Activated CD4-positive, alpha-beta T cell treated with anti-CD3 and anti-CD28 coated beads, Interleukin-2, amount 50 U/mL, for 24 hours (primary cell): ENCODE measurements at regions not wholly inside any gene's neighbourhood (a gene's known extent, or its start where the extent isn't known, plus 50 kb on each side); places are given as distances from the start of the nearest gene placed in this dataset.

ENCODE experiments used
- DNase-seq, 2 donors: peaks; one replicate each; pipeline ENCODE4 v3.0.0-alpha.2; 2020; ENCODE audit warnings: low read depth in 1 of 2, low spot score in 1 of 2

DNA sequence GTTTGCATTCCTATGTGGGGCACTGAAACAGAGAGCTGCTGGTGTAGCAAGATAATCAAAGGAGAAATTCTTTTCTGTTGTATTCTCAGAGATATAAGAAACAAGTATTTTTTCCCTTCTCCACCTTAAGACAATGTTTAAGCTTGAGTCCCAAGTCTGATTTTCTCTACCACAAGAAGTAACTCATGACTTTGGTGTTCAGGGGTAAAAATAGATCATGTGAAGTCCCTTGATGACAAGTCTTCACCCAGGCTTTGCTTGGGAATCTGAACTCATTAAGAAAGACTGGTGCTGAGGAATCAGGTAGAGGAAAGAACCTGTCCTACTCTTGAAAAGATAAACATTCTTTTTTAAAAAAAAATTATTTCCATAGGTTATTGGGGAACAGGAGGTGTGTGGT lies 205.6 kb downstream of the ALDH8A1 start:
- no peak for DNase-seq

DNA sequence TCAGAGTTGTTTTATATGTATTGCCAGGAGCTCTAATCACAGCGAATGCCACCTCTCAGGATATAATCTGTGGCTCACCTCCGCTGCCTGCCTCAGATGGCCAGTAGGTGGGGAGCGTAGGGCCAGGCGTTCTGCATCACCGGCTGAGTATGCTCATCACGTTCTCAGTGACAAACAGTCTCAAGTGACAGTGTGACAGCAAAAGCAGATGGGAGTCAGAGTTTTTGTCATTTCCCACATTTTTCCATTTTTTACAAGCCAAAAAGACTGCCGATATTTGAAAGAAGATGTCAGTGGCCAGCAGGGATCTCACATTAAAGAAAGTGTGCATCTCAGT lies 208.7 kb downstream of the ALDH8A1 start:
- no peak for DNase-seq

DNA sequence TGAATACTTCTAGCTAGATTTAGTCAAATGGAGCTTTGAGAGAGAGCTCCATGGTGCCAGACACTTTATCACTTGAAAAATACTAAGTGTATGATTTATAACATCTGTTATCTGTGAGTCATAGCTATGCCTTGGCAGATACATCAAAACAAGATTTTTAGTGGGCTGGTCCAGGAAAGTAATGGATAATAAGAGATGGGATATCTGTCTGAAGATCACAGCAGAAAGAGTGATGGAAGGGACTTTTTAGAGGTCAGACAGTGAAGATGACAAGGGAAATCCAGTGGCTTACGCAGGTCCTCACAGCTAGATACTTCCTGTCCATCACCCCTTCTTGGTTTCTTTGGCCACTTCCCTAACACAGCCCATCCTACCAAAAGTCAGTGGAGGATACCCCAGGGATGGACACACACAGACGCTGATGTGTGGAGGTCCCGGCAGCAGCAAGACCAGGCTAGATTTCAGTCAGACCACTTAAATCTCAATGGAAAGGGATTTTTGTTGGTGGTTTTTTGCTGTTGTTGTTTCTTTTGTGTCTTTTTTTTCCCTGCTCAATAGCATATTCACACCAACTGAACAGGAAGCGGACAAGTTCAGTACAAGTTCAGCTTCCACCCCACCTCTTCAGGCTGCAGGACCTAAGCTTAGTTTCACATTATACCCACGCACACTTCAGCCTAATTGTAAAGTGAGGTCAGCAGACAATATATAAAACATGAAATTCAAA lies 209.3 kb downstream of the ALDH8A1 start:
- DNase-seq = no peak

DNA sequence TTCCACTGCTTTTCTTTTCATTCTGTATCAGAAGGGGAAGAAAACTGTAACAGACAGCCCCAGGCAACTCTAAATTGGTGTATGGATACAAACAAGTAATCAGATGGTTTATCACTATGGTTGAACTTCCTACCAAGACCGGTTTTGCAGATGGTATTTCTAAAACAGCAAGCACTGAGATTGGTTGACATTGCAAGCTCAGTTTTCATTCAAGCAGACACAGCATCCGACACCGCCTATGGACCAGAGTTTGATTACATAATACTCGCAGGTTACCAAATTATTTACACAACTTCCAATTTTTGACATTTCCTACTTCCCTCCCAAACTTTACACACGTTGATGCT lies 209.9 kb downstream of the ALDH8A1 start:
- no peak for DNase-seq

DNA sequence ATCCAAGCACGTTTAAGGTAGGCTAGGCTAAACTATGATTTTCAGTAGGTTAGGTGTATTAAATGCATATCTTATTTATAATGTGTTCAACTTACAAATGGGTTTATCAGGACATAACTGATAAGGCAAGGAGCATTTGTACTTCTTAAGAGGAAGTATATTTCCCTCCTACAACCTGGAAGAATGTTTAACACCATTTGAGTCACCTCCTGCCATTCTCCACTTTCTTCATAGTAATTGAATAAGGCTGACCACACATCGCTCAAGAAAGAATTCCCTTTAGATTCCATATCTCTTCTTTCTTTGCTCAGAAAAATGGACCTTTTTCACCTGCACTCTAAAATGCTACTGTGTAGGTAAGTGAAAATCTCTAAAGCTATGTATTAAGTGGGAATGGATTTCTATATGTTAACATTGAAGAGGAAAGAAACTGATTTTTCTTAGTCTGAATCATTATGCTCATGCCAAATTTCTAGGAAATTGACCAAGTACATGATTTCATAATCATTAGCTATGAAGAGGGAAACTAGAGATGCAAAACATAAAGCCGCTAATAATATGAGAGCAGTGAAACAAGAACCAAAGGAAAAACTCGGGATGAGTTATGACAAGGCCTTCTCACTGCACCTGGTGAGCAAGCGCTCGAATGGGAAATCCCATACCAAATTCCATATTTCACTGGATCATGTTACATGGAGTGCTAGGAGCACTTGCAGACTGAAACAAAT lies 210.4 kb downstream of the ALDH8A1 start:
- DNase-seq = no peak

DNA sequence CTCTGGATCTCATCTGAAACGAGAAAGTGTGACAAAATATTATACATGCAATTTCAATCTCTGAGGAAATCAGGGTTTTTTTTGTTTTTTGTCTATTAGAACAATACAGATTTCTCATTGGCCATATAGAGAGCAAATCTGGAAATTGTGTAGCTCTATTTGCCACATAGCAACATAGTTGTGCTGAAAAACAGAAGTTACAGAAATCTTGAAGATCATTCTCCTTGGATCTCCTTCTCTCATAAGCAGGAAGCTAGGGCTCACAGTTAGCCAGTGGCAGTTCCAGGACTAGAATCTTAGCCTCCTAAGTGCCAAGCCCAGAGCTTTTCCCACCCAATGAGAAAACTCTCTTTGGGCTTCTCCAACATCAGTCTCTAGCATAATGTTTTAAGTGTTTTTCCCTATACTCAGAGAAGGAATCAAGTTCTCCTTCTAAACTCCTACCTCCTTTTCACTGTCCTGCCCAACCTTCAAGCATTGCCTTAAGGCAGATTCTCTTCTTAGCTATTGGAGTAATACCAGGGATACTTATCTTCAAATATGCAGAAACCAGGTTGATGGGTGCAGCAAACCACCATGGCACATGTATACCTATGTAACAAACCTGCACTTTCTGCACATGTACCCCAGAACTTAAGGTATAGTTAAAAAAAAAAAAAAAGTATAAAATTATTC lies 211.6 kb downstream of the ALDH8A1 start:
- DNase-seq = no peak

DNA sequence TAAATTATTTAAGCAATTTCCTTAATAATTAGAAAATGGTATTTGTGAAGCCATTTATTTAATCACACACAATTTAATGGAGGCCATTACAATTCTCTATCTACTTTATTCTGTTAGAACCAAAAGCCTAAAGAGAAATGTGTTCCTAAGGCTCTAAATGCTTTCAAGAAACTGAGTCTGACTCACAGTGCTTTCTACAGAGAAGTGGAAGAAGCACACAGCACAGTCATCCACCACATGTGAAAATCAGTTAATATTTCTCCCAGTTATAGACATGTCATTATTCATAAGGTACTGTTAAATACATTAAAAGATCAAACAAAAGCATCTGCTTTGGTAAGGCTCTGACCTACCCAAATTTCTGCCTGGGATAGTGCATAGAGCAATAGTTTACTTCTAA lies 214.4 kb downstream of the ALDH8A1 start:
- DNase-seq = no peak

DNA sequence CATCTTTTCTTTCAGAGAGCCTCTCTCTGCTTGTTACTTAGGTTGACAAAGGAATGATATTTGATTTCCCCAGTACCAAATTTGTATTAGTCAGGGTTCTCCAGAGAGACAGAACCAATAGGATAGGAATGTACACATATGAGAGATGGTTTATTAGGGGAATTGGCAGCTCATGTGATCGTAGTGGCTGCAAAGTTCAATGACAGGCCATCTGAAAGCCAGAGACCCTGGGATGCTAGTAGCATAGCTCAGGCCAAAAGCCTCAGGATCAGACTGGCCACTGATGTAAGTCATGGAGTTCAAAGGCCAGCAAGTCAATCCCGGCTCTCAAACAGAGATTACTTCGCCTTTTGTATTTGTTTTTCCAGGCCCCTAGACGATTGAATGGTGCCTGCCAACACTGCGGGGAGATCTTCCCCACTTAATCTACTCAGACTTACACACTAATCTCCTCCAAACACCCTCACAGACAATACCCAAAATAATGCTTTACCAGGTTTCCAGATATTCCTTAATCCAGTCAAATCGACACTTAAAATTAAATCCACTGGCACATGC lies 215.5 kb downstream of the ALDH8A1 start:
- DNase-seq = no peak

DNA sequence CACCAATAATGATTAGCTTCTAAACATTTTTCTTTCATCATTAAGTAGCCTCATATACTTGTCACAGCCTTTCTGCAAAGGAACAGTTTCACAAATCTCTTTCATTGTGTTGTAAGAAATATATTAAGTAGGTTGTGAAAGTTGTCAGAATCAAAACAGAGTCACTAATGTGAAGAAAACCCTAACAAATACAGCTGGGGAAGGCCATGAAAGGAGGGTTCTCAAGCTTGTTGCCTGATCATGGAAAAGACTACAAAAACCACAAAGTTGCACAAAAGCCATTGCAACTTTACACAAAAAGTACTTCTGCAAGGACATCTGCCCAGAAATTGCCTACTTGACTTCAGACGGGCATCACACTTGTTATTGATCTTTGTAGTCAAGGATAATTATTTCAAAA lies 216.1 kb downstream of the ALDH8A1 start:
- no peak for DNase-seq

DNA sequence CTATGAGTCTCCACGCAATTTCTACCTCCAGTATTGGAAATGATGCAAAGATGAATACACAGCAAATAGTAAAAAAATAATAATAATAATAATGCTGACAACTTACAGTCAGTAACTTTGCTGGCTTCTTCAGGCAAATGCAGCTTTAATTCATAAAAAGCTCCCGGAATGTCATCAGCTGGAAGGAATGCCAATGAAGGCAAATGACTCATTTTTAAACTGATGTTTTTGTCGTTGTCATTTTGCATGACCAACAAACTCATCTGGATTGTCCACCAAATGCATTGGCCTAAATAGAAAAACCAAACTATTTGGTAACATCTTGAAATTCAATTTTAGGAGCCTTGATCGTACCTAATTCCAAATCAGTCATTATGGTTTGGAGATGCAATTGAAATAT lies 217.1 kb downstream of the ALDH8A1 start:
- no peak for DNase-seq

DNA sequence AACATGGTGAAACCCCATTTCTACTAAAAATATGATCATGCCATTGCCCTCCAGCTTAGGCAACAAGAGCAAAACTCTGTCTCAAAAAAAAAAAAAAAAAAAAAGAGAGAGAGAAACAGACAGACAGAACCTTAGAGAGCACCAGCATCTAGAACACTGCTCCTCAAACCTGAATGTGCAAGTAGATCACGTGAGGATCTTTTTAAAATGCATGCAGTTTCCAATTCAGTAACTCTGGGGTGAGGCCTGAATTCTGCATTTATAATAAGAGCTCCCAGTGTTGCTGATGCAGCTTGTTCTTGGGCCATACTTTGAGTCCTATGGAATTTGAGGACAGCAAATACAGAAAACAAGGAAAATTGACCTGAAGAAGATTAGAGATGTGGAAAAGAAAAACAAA lies 218.3 kb downstream of the ALDH8A1 start:
- no peak for DNase-seq

DNA sequence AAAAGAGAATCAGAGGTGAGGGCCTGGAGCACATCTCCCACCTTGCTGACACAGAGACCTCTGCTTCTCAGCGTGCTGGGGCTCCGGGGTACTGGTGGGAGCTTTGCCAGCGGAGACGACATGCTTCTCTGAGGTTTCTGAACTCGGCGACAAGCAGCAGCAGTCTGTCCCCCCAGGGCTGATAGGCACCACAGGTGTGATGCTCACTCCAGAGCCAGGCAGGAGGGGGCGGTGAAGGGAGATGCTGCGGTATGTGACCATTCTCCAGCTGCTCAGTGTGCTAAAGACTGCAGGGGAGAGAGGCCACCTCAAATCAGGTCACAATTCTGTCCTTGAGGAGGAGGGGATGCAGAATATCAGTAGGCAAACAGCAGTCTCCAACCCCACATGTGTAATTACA lies 219.9 kb downstream of the ALDH8A1 start:
- DNase-seq = no peak

DNA sequence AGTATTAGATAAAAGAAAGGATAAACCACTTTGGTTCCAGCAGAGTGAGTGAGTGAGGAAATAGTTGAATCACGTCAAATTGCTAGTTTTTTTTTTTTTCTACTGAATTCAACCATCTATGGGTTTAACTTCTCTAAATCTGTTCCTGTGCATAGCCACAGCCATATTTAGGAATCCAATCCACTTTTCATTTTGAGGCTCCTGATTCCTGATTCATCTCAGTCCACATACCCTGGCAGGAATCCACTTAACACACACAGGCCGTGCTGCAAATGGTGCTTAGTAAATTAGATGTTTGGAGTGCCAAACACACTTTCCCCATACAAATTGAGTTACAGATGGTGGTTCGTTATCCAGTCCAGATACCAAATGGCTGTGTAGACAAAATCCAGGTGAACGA lies 220.3 kb downstream of the ALDH8A1 start:
- DNase-seq = no peak

DNA sequence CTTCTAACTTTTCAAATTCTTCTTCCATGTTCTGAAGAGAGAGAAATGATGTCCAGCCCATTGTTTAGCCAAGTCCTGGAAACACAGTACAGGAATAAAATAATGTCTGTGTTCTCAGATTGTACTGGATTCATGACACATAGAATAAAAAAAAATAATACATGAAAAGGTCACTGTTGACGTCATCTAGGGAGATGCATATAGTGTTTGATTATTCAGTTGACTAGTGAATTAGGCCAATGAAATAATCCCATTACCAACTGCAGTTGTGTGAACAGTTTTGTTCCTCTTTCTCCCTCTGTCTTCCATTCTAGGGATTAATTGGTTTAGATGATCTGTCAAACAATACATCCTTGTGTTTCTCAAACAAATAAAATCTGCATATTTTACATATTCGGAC lies 222.8 kb downstream of the ALDH8A1 start:
- DNase-seq = no peak

DNA sequence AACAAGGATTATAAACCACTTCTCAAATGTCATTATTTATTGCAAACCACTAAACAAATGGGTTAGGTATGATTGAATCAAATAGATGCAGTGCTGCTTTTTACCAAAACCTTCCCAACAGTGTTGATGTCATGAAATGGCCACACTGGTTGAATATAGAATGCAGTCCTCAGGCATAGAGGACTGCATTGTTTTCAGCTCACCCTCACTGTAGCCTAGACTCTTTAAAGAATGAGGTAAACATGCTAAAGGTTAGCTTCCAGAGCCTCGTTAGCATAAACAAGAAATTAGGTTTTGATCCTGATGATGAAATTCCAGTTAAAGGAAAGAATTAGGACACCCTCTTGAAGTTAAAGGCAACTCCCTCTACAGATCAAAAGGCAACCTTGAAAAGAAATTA lies 224.3 kb downstream of the ALDH8A1 start:
- DNase-seq = no peak

DNA sequence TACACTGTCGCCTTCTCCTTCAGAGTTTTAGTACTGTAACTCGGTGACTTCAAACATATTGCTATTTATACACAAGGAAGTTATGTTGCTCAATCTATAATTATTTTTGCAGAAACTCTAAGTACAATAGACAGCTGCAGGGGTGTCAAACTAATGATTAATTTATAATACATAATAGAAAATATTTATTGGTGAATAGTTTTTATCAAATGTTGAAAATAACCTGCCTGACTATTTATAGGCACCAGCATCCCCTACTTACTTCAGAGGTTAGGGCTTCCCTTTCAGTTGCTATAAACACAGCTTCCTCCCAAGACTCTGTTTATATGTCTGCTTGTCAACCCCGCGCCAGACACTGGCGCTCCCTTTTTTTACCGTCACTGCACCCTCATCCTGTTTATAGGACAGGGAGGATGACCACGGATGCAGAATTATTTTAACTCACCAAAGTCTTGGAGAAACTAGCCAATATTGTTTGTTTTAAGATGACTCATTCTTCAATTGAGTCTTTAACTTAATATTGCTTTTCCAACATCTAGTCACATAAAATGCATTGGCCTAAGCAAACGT lies 225.0 kb downstream of the ALDH8A1 start:
- DNase-seq = no peak

DNA sequence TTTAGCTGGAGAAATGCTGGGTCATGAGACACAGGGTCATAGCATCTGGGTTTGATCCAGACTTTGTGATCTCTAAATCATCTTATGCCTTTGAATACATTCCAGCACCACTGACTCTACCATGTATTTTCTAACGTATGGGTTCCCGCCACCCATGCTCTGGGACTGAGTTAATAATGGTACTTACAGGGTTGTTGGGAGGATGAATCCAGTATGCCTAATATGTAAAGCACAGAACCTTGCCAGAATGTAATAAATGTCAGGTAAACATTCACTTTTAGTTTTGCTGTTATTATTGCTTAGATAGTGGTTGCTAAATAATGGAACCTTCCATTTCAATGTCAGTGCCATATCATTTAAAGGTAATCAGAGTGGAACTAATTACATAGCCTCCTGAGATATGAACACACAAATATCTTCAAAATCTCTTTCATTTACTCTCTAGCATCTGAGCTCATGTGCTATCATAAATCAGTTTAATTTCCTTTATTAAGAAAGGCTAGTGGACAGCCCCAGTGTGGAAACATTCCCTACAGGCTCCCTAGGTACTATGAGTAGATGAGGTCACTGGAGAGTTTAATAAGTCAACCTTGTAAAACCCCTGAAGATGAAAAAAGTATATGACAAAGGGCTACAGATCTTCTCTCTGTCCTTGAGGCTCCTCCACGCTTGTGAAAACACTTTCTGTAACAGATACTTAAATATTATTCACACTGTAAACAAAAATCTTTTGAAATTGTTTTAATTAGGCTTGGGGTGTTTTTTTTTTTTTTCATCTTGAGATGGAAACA lies 226.6 kb downstream of the ALDH8A1 start:
- no peak for DNase-seq

DNA sequence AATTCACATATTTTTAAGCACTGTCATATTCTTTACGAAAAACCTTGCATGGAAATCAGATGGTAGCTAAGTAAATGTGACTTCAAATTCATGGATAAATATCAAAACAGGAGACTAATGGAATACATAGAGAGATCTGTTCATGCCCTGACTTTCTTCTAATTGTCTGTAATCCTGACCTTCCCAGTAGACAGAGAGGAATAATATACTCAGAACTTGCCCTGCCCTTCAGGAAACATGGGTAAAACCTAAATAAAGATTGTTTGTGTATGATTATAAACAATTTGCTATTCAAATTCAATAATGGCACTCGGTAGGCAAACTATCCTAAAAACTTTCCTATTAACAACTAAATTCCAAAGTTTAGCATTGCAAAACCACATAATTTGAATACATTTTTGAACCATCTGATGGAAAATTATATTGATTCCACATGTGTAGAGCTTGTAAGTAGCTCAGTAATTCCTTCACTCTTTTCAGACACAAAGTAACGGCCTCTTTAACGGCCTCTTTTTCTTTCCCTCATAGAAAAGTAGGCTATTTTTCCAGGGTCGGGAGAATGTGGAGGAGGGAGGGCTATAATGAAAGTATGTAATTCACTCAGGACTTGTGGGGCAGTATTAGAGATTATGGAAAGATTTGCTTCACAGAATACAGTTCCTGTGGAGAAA lies 227.6 kb downstream of the ALDH8A1 start:
- no peak for DNase-seq

DNA sequence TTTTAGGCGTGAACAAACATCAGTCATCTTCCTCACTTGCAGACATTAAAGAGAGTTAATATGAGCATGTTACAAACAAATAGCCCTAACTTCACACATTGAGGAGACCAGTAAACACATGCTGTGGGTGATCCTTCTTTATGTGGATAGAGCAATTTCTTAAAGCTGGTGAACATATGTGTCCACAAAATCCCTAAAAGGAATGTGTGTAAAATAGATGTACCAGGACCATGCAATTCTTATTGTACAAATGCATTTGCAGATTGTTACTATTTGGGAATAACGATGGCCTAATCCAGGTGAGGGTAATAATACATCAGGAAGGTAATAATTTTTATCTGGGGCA lies 228.9 kb downstream of the ALDH8A1 start:
- no peak for DNase-seq

DNA sequence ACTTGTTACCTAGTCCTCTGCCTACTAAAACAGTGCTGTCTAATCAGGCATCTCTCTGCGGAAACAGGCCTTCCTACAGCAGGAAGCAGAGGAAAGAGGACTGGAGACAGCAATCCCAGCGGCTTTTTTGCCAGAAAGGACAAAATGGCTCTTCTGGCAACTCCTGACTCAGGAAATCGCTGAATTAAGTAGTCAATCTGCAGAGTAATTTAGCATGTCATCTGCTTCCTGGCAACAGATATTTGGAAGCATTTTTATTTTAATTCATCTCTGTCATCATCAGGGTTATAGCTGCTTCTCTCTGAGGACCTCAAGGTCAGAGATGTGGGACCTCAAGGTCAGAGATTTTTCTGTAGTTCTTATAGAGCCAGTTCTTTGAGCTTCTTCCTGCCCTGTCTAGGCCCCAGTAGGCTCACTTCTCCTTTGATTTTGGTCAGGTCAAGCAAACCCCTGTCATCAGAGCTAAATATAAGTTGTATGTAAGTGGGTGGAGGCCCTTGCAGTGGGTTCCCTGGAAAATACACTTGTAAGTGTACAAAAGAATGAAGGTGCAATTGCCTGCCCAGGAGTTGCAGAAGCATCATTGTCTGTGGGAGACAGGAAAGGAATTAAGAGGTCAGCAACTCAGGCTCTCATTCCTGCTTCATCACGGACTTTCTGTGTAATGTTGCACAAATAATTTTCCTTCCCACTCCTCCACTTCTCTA lies 229.4 kb downstream of the ALDH8A1 start:
- no peak for DNase-seq
